Neural cell (in vitro differentiated cells): ENCODE measurements at regions not wholly inside any gene's neighbourhood (a gene's known extent, or its start where the extent isn't known, plus 50 kb on each side); places are given as distances from the start of the nearest gene placed in this dataset.

Experiments
- EZH2 ChIP-seq: fragments of 200-600, 300-800 bp; shearing (Covaris generic), sonication (generic); IDR thresholded peaks from 2 replicates; pipeline ENCODE4 v1.6.1; 2014; ENCODE audit warnings: antibody characterized with exemption, low read length, borderline replicate concordance, mild to moderate bottlenecking; ENCODE audit not compliant: insufficient read depth, poor library complexity, severe bottlenecking
- POLR2AphosphoS5 ChIP-seq: IDR thresholded peaks from 2 replicates; pipeline ENCODE4 v1.6.1; 2012
- SMC3 ChIP-seq: fragments of 450-650 bp; conservative IDR thresholded peaks from 2 replicates; pipeline ENCODE4 v1.6.1; 2014; ENCODE audit warnings: antibody characterized with exemption, mild to moderate bottlenecking, moderate library complexity; ENCODE audit not compliant: poor library complexity
- TAF1 ChIP-seq: IDR thresholded peaks from 2 replicates; pipeline ENCODE4 v1.6.1; 2012; ENCODE audit warnings: low read depth
- TF ChIP-seq, protein P1 (sequence below): fragments of 450-650 bp; IDR thresholded peaks from 2 replicates; pipeline ENCODE4 v1.5.1; 2014; ENCODE audit warnings: antibody characterized with exemption, mild to moderate bottlenecking, moderate library complexity; ENCODE audit not compliant: poor library complexity, severe bottlenecking
- TF ChIP-seq, protein P2 (sequence below): IDR thresholded peaks from 2 replicates; pipeline ENCODE4 v1.6.1; 2012; ENCODE audit warnings: borderline replicate concordance

DNA sequence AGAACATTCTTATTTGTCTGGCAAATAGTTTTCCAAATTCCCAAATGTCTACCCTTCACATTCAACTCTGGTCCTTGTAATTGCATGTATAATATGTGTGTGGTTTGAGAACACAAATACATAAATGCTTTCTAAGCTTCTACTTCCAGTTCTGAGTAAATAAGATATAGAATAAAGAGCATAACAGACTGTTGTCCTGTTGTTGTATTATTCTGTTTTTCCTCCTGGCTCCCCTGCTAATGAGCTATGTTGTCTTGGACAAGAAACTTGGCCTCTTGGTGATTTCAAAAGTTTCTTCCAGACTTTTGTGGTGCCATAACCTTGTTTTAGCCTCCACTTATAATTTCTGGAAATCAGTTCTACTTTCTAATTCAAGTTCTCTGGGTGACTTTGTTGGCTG is 75.3 kb upstream of the USP38 start:
- TF ChIP-seq, protein P1, sequence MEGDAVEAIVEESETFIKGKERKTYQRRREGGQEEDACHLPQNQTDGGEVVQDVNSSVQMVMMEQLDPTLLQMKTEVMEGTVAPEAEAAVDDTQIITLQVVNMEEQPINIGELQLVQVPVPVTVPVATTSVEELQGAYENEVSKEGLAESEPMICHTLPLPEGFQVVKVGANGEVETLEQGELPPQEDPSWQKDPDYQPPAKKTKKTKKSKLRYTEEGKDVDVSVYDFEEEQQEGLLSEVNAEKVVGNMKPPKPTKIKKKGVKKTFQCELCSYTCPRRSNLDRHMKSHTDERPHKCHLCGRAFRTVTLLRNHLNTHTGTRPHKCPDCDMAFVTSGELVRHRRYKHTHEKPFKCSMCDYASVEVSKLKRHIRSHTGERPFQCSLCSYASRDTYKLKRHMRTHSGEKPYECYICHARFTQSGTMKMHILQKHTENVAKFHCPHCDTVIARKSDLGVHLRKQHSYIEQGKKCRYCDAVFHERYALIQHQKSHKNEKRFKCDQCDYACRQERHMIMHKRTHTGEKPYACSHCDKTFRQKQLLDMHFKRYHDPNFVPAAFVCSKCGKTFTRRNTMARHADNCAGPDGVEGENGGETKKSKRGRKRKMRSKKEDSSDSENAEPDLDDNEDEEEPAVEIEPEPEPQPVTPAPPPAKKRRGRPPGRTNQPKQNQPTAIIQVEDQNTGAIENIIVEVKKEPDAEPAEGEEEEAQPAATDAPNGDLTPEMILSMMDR: no peak
- TF ChIP-seq POLR2AphosphoS5 (no peak), TAF1 (no peak), EZH2 (no peak), SMC3 (no peak)
- TF ChIP-seq, protein P2, sequence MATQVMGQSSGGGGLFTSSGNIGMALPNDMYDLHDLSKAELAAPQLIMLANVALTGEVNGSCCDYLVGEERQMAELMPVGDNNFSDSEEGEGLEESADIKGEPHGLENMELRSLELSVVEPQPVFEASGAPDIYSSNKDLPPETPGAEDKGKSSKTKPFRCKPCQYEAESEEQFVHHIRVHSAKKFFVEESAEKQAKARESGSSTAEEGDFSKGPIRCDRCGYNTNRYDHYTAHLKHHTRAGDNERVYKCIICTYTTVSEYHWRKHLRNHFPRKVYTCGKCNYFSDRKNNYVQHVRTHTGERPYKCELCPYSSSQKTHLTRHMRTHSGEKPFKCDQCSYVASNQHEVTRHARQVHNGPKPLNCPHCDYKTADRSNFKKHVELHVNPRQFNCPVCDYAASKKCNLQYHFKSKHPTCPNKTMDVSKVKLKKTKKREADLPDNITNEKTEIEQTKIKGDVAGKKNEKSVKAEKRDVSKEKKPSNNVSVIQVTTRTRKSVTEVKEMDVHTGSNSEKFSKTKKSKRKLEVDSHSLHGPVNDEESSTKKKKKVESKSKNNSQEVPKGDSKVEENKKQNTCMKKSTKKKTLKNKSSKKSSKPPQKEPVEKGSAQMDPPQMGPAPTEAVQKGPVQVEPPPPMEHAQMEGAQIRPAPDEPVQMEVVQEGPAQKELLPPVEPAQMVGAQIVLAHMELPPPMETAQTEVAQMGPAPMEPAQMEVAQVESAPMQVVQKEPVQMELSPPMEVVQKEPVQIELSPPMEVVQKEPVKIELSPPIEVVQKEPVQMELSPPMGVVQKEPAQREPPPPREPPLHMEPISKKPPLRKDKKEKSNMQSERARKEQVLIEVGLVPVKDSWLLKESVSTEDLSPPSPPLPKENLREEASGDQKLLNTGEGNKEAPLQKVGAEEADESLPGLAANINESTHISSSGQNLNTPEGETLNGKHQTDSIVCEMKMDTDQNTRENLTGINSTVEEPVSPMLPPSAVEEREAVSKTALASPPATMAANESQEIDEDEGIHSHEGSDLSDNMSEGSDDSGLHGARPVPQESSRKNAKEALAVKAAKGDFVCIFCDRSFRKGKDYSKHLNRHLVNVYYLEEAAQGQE: no peak
